HAP-1 (cell line): ENCODE measurements at regions not wholly inside any gene's neighbourhood (a gene's known extent, or its start where the extent isn't known, plus 50 kb on each side); places are given as distances from the start of the nearest gene placed in this dataset.
"Not testable (repeated sequence)": the region's sequence is repeated elsewhere in the genome, so short reads cannot be mapped to it uniquely, and the experiment has no call there.

Experiments
- DNase-seq, 2 experiments: peaks; one replicate each; pipeline ENCODE4 v3.0.0-alpha.2; 2016 to 2020; ENCODE audit warnings: low spot score in 2 of 2
- H3K27me3 ChIP-seq: fragments of 250-450 bp; sonication (Bioruptor Pico); 2 replicates; pipeline ENCODE4 v1.5.1; 2020; ENCODE audit warnings: low read depth, mild to moderate bottlenecking, moderate library complexity
- H3K36me3 ChIP-seq: fragments of 250-450 bp; sonication (Bioruptor Pico); replicated peaks from 2 replicates; pipeline ENCODE4 v1.5.1; 2020; ENCODE audit warnings: mild to moderate bottlenecking
- H3K4me1 ChIP-seq: fragments of 250-450 bp; sonication (Bioruptor Pico); 2 replicates; pipeline ENCODE4 v1.5.1; 2020; ENCODE audit warnings: mild to moderate bottlenecking
- H3K4me3 ChIP-seq: fragments of 250-450 bp; sonication (Bioruptor Pico); 2 replicates; pipeline ENCODE4 v1.5.1; 2020; ENCODE audit warnings: mild to moderate bottlenecking, moderate library complexity
- H3K9me3 ChIP-seq: fragments of 250-450 bp; sonication (Bioruptor Pico); 2 replicates; pipeline ENCODE4 v1.5.1; 2020; ENCODE audit warnings: mild to moderate bottlenecking, moderate library complexity
- in situ Hi-C: fragments of 300-500 bp; cut with MboI; formaldehyde crosslinking; loops from 3 replicates; pipeline ENCODE4 v1.14.3; 2020; ENCODE audit warnings: low sequenced_read_pairs, inconsistent platforms, mixed read lengths

- no peaks in the 10 kb centered on the region for H3K4me1 ChIP-seq
- H3K4me3 ChIP-seq, result no peak overlapping the region
- in situ Hi-C loops, result no loop called here
- no peak for DNase-seq
- no peaks in the 10 kb centered on the region for H3K27me3 ChIP-seq
- H3K36me3 ChIP-seq, result no peaks in the 10 kb centered on the region
- H3K9me3 ChIP-seq, result no peaks in the 10 kb centered on the region
Observed at GRCh38 chr6:134674562-134674961, 275.3 kb downstream of the ALDH8A1 start.

GRCh38 chr6:134669485-134669884 lies 280.4 kb downstream of the ALDH8A1 start:
- Histone ChIP-seq H3K27me3 (no peaks in the 10 kb centered on the region), H3K4me1 (no peaks in the 10 kb centered on the region), H3K4me3 (no peak overlapping the region), H3K36me3 (no peaks in the 10 kb centered on the region), H3K9me3 (no peaks in the 10 kb centered on the region)
- in situ Hi-C loops, result no loop called here
- no peak for DNase-seq

- Histone ChIP-seq H3K4me3 (no peak overlapping the region), H3K27me3 (no peaks in the 10 kb centered on the region), H3K9me3 (no peaks in the 10 kb centered on the region), H3K4me1 (no peaks in the 10 kb centered on the region), H3K36me3 (no peaks in the 10 kb centered on the region)
- DNase-seq, result no peak
- in situ Hi-C loops, result no loop called here
Observed at GRCh38 chr6:134667111-134667510, 282.8 kb downstream of the ALDH8A1 start.

GRCh38 chr6:134666125-134666524 lies 283.8 kb downstream of the ALDH8A1 start:
- no peak for DNase-seq
- in situ Hi-C loops, result no loop called here

GRCh38 chr6:134665029-134665723 lies 284.7 kb downstream of the ALDH8A1 start:
- H3K4me1 ChIP-seq, result peaks cover 11% of the 10 kb centered on the region
- no peaks in the 10 kb centered on the region; the same call in 1 of the 2 replicates for H3K36me3 ChIP-seq
- H3K27me3 ChIP-seq, result no peaks in the 10 kb centered on the region
- H3K4me3 ChIP-seq, result no peak overlapping the region
- DNase-seq, result no peak
- in situ Hi-C loops, result no loop called here
- H3K9me3 ChIP-seq, result no peaks in the 10 kb centered on the region

More at GRCh38 chr6:134666125-134666524, 283.8 kb downstream of the ALDH8A1 start:
- H3K4me3 ChIP-seq, result no peak overlapping the region
- peaks cover 3% of the 10 kb centered on the region; the same call in 1 of the 2 replicates for H3K4me1 ChIP-seq
- H3K36me3 ChIP-seq, result no peaks in the 10 kb centered on the region
- H3K27me3 ChIP-seq, result no peaks in the 10 kb centered on the region
- no peaks in the 10 kb centered on the region for H3K9me3 ChIP-seq

GRCh38 chr6:134663800-134664535 lies 285.9 kb downstream of the ALDH8A1 start:
- in situ Hi-C loops, result no loop called here
- H3K4me3 ChIP-seq, result no peak overlapping the region
- peaks cover 16% of the 10 kb centered on the region for H3K4me1 ChIP-seq
- H3K9me3 ChIP-seq, result no peaks in the 10 kb centered on the region
- no peak for DNase-seq
- no peaks in the 10 kb centered on the region for H3K27me3 ChIP-seq
- no peaks in the 10 kb centered on the region; the same call in 1 of the 2 replicates for H3K36me3 ChIP-seq

- H3K27me3 ChIP-seq, result no peaks in the 10 kb centered on the region
- no peaks in the 10 kb centered on the region for H3K9me3 ChIP-seq
- in situ Hi-C loops, result no loop called here
- no peak overlapping the region for H3K4me3 ChIP-seq
- H3K4me1 ChIP-seq, result peaks cover 22% of the 10 kb centered on the region
- no peak for DNase-seq
- H3K36me3 ChIP-seq, result no peaks in the 10 kb centered on the region; the same call in 1 of the 2 replicates
Observed at GRCh38 chr6:134663356-134663755, 286.5 kb downstream of the ALDH8A1 start.

- no peak for DNase-seq
- in situ Hi-C loops, result no loop called here
- Histone ChIP-seq H3K27me3 (no peaks in the 10 kb centered on the region), H3K4me1 (peaks cover 25% of the 10 kb centered on the region), H3K9me3 (no peaks in the 10 kb centered on the region), H3K4me3 (no peak overlapping the region), H3K36me3 (no peaks in the 10 kb centered on the region; the same call in 1 of the 2 replicates)
Observed at GRCh38 chr6:134662077-134662700, 287.7 kb downstream of the ALDH8A1 start.

- in situ Hi-C loops, DNase-seq: not testable (repeated sequence)
Observed at GRCh38 chr6:134659885-134660284, 290.0 kb downstream of the ALDH8A1 start.

GRCh38 chr6:134658596-134658995 lies 291.3 kb downstream of the ALDH8A1 start:
- Histone ChIP-seq H3K4me1 (peaks cover 25% of the 10 kb centered on the region), H3K27me3 (no peaks in the 10 kb centered on the region), H3K36me3 (no peaks in the 10 kb centered on the region; the same call in 1 of the 2 replicates), H3K9me3 (no peaks in the 10 kb centered on the region), H3K4me3 (no peak overlapping the region)
- no peak for DNase-seq
- in situ Hi-C loops, result no loop called here

More at GRCh38 chr6:134659885-134660284, 290.0 kb downstream of the ALDH8A1 start:
- peaks cover 25% of the 10 kb centered on the region for H3K4me1 ChIP-seq
- H3K27me3 ChIP-seq, H3K4me3 ChIP-seq, H3K9me3 ChIP-seq, H3K36me3 ChIP-seq: not testable (repeated sequence)

- Histone ChIP-seq H3K36me3 (no peaks in the 10 kb centered on the region; the same call in 1 of the 2 replicates), H3K9me3 (no peaks in the 10 kb centered on the region), H3K4me3 (no peak overlapping the region), H3K4me1 (peaks cover 25% of the 10 kb centered on the region), H3K27me3 (no peaks in the 10 kb centered on the region)
- DNase-seq, result no peak
- in situ Hi-C loops, result no loop called here
Observed at GRCh38 chr6:134657751-134658527, 292.0 kb downstream of the ALDH8A1 start.

GRCh38 chr6:134657343-134657742 lies 292.6 kb downstream of the ALDH8A1 start:
- Histone ChIP-seq H3K4me1 (peaks cover 25% of the 10 kb centered on the region), H3K36me3 (no peaks in the 10 kb centered on the region; the same call in 1 of the 2 replicates), H3K4me3 (no peak overlapping the region), H3K27me3 (no peaks in the 10 kb centered on the region), H3K9me3 (no peaks in the 10 kb centered on the region)
- in situ Hi-C loops, result no loop called here
- no peak for DNase-seq

- no peak overlapping the region for H3K4me3 ChIP-seq
- H3K4me1 ChIP-seq, result peaks cover 10% of the 10 kb centered on the region
- H3K27me3 ChIP-seq, result no peaks in the 10 kb centered on the region
- in situ Hi-C loops, result no loop called here
- DNase-seq, result no peak
- no peaks in the 10 kb centered on the region for H3K36me3 ChIP-seq
- no peaks in the 10 kb centered on the region for H3K9me3 ChIP-seq
Observed at GRCh38 chr6:134654751-134655150, 295.1 kb downstream of the ALDH8A1 start.
